Suprapubic skin (tissue), 4 donors: ENCODE measurements at regions not wholly inside any gene's neighbourhood (a gene's known extent, or its start where the extent isn't known, plus 50 kb on each side); places are given as distances from the start of the nearest gene placed in this dataset.

Experiments used
- DNase-seq, 2 donors: peaks; one replicate each; pipeline ENCODE4 v3.0.0-alpha.2; 2019; ENCODE audit warnings: low spot score in 2 of 2
- H3K27ac ChIP-seq: fragments of 200-600 bp; sonication (generic); one replicate; pipeline ENCODE4 v1.5.1; 2019
- H3K27me3 ChIP-seq: fragments of 200-600 bp; sonication (generic); one replicate; pipeline ENCODE4 v1.5.1; 2019
- H3K36me3 ChIP-seq: fragments of 200-600 bp; sonication (generic); one replicate; pipeline ENCODE4 v1.5.1; 2019
- H3K4me1 ChIP-seq: fragments of 200-600 bp; sonication (generic); one replicate; pipeline ENCODE4 v1.5.1; 2019
- H3K4me3 ChIP-seq: fragments of 200-600 bp; sonication (generic); one replicate; pipeline ENCODE4 v1.5.1; 2019; ENCODE audit warnings: mild to moderate bottlenecking
- H3K9me3 ChIP-seq: fragments of 200-600 bp; sonication (generic); one replicate; pipeline ENCODE4 v1.5.1; 2019
- CTCF ChIP-seq, 2 donors: fragments of 200-600 bp in 1 of 2; fragments of 450-650 bp in 1 of 2; sonication (generic) in 1 of 2; IDR thresholded peaks; one replicate each; pipeline ENCODE4 v1.5.1; 2016 to 2019; ENCODE audit warnings: antibody characterized with exemption in 2 of 2, mild to moderate bottlenecking in 1 of 2, moderate library complexity in 1 of 2
- EP300 ChIP-seq: sonication (generic); formaldehyde crosslinking; IDR thresholded peaks from one replicate; pipeline ENCODE4 v1.6.1; 2017; ENCODE audit warnings: antibody characterized with exemption
- POLR2A ChIP-seq, 2 donors: fragments of 450-650 bp; IDR thresholded peaks; one replicate each; pipeline ENCODE4 v1.6.1; 2017; ENCODE audit warnings: antibody characterized with exemption in 2 of 2, mild to moderate bottlenecking in 2 of 2, moderate library complexity in 2 of 2
- POLR2AphosphoS5 ChIP-seq, 3 donors: sonication (generic); formaldehyde crosslinking; IDR thresholded peaks; one replicate each; pipeline ENCODE4 v1.6.1; 2017; ENCODE audit warnings: antibody characterized with exemption in 3 of 3
- WGBS: methylation state at CpG from one replicate; pipeline ENCODE4 v1.1.5; 2018; 5-methylcytosine and 5-hydroxymethylcytosine counted together

GRCh38 chr5:86684222-86684621, 66.5 kb downstream of the COX7C start:
- H3K27ac ChIP-seq: no peak overlapping the region
- TF ChIP-seq CTCF (IDR thresholded peaks at IDR 0.05) (no peak), POLR2A (IDR thresholded peaks at IDR 0.05) (no peak), POLR2AphosphoS5 (IDR thresholded peaks at IDR 0.05) (no peak), EP300 (no peak)
- H3K4me1 ChIP-seq: peaks cover 7% of the 10 kb centered on the region
- no peaks in the 10 kb centered on the region for H3K36me3 ChIP-seq
- no peak overlapping the region for H3K4me3 ChIP-seq
- H3K27me3 ChIP-seq: no peaks in the 10 kb centered on the region
- DNase-seq: no peak
- 75% methylated on average over 2 of the region's 2 CpGs for WGBS
- no peaks in the 10 kb centered on the region for H3K9me3 ChIP-seq

GRCh38 chr5:86686046-86686445, 68.3 kb downstream of the COX7C start:
- no peaks in the 10 kb centered on the region for H3K9me3 ChIP-seq
- no peak overlapping the region for H3K27ac ChIP-seq
- H3K4me1 ChIP-seq: no peaks in the 10 kb centered on the region
- no peak overlapping the region for H3K4me3 ChIP-seq
- H3K36me3 ChIP-seq: no peaks in the 10 kb centered on the region
- no peaks in the 10 kb centered on the region for H3K27me3 ChIP-seq
- no peak for DNase-seq
- 30% methylated on average over 1 of the region's 1 CpG for WGBS
- TF ChIP-seq EP300 (no peak), CTCF (IDR thresholded peaks at IDR 0.05) (no peak), POLR2AphosphoS5 (IDR thresholded peaks at IDR 0.05) (no peak)

- H3K9me3 ChIP-seq: no peaks in the 10 kb centered on the region
- no peaks in the 10 kb centered on the region for H3K27me3 ChIP-seq
- TF ChIP-seq POLR2AphosphoS5 (IDR thresholded peaks at IDR 0.05) (no peak), POLR2A (IDR thresholded peaks at IDR 0.05) (no peak), CTCF (IDR thresholded peaks at IDR 0.05) (no peak), EP300 (no peak)
- H3K27ac ChIP-seq: no peak overlapping the region
- 80% methylated on average over 2 of the region's 2 CpGs for WGBS
- no peak overlapping the region for H3K4me3 ChIP-seq
- H3K36me3 ChIP-seq: no peaks in the 10 kb centered on the region
- DNase-seq: no peak
- H3K4me1 ChIP-seq: no peaks in the 10 kb centered on the region
These were observed 70.7 kb downstream of the COX7C start for GRCh38 chr5:86688406-86688805.

- H3K36me3 ChIP-seq: no peaks in the 10 kb centered on the region
- WGBS: 73% methylated on average over 1 of the region's 1 CpG
- no peaks in the 10 kb centered on the region for H3K27me3 ChIP-seq
- H3K27ac ChIP-seq: no peak overlapping the region
- no peaks in the 10 kb centered on the region for H3K9me3 ChIP-seq
- DNase-seq: no peak
- H3K4me1 ChIP-seq: no peaks in the 10 kb centered on the region
- TF ChIP-seq POLR2AphosphoS5 (IDR thresholded peaks at IDR 0.05): no peak
- no peak for TF ChIP-seq EP300
- TF ChIP-seq POLR2A (IDR thresholded peaks at IDR 0.05): no peak
- no peak for TF ChIP-seq CTCF (IDR thresholded peaks at IDR 0.05)
- H3K4me3 ChIP-seq: no peak overlapping the region
These were observed 71.5 kb downstream of the COX7C start for GRCh38 chr5:86689103-86689729.

- 74% methylated on average over 1 of the region's 1 CpG for WGBS
- H3K36me3 ChIP-seq: no peaks in the 10 kb centered on the region
- H3K4me1 ChIP-seq: no peaks in the 10 kb centered on the region
- no peak overlapping the region for H3K27ac ChIP-seq
- no peak overlapping the region for H3K4me3 ChIP-seq
- no peaks in the 10 kb centered on the region for H3K27me3 ChIP-seq
- TF ChIP-seq CTCF (IDR thresholded peaks at IDR 0.05) (no peak), POLR2AphosphoS5 (IDR thresholded peaks at IDR 0.05) (no peak), POLR2A (IDR thresholded peaks at IDR 0.05) (no peak), EP300 (no peak)
- no peak for DNase-seq
- no peaks in the 10 kb centered on the region for H3K9me3 ChIP-seq
These were observed 91.6 kb downstream of the COX7C start for GRCh38 chr5:86709157-86709881.
